Non-pigmented ciliary epithelial cell (primary cell): ENCODE measurements at regions not wholly inside any gene's neighbourhood (a gene's known extent, or its start where the extent isn't known, plus 50 kb on each side); places are given as distances from the start of the nearest gene placed in this dataset.

Experiments used
- DNase-seq: peaks from one replicate; pipeline ENCODE4 v3.0.0-alpha.2; 2010; ENCODE audit warnings: low read depth

DNA sequence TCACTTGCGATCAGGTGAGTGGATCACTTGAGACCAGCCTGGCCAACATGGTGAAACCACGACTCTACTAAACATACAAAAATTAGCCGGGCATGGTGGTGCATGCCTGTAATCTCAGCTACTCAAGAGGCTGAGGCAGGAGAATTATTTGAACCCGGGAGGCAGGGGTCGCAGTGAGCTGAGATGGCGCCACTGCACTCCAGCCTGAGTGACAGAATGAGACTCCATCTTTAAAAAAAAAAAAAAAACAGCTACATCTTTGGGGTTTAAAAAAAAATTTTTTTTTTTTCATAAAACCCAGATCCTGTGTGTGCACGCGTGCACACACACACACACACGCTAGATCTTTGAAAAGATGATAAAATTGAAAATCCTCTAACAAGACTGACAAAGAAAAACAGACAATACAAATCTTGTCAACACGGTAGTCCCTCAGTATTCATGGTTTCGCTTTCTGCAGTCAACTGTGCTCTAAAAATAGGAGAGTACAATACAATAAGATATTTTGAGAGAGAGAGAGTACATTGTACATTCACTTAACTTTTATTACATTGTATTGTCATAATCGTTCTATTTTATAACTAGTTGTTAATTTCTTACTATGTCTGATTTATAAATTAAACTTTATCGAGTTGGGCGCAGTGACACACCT lies 295.3 kb upstream of the RGS6 start:
- DNase-seq: no peak

DNA sequence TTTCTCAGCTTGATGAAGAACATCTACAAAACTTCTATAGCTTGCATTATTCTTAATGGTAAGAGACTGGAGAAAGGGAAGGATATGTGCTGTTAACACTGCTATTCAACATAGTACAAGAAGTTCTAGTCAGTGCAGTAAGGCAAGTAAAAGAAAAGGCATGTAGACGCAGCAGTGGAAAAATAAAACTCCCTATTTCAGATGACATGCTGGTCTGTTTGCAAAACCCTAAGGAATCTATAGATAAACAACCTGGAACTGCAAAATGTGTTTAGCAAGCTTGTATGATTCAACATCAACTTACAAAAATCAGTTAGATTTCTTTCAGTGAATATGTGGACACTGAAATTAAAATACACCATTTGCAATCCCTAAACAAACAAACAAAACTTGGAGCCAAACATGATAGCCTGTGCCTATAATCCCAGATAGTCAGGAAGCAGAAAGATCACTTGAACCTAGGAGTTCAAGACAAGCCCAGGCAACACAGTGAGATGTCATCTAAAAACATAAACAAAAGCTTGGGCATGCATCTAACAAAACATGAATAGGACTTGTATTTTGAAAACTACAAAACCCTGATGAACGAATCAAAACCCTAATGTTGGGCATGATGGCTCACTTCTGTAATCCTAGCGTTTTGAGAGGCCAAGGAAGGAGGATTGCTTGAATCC lies 293.6 kb upstream of the RGS6 start:
- no peak for DNase-seq

DNA sequence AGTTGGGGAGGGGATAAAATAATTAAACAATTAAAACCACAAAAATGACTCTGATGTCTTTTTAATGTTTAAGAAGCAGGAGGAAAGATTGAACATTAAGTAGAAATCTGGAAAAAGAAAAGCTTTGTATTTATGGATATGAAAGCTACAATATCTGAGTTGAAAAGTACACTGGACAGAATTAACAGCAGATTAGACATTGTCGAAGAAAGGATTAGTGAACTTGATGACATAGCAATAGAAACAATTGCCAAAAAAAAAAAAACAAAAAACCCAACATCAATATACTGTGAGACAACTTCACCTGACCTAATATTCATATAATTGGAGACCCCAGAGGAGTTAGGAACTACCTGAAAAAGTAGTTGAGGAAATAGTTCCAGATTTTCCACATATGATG lies 289.5 kb upstream of the RGS6 start:
- DNase-seq: no peak

DNA sequence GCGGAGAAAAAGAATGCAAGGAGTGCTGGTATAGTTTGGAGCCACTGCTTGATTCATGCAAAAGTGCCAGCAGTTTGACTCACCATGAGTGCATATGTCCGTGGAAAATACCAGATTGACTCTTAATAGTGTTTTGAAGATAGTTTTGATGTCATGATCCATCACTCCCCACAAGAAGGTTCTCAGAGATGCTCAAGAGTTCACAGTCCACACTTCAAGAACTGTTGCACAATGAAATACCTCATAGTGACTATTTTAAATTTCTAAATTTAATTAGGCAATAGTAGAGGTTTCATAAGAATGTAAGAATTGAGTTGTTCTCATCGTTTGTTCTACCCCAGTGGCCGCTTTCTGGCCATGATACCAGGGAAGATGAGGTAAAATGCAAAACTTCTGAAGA lies 286.6 kb upstream of the RGS6 start:
- no peak for DNase-seq

DNA sequence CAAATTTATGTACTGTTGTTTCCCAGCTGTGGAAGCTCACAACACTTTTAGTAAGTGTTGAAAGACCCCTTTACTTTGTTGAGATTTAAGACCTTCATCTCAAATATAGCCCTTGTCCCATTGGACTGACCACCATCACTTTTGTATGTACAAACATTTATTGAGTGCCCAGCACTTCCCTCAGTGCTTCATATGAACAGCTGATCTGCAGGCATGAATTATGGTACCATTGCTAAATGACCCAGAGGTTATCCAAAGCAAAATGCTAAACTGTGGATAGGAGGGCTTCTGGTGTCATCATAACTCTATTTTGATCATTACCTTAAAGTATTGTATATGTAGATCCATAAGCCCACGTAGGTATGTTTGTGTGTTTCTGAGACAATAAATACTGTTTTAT lies 285.7 kb upstream of the RGS6 start:
- DNase-seq: no peak

DNA sequence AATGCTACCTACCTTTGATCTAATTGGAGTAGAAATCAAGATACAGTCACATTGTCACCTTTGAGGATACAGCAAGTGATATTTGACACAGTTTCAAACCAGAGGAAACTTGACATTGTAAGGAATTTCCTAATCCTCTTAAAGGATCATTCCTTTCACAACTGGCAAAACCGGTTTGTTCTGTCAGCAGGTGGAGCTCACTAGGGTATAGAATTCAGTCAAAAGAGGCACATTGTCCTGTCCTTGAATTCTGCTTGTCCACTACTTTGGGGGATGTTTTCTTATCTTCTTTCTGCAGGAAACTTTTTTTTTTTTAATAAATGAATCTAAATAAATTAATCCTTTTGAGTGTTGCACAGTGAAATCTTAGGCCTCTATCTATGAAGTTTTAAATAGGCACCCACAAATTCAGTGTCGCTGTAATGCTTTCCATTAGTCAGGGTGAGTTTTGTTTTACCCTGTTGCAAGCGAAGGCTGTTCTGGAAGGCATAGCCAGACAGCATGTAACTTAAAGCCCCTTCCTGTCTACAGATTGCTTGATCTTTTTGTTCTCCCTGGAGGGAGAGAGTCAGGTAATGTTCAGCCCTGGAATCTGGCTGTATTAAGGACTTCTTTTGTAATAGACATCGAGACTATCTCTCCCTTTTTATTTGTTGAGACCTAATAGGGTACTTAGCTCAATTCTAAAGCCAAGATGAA lies 285.0 kb upstream of the RGS6 start:
- DNase-seq: no peak

DNA sequence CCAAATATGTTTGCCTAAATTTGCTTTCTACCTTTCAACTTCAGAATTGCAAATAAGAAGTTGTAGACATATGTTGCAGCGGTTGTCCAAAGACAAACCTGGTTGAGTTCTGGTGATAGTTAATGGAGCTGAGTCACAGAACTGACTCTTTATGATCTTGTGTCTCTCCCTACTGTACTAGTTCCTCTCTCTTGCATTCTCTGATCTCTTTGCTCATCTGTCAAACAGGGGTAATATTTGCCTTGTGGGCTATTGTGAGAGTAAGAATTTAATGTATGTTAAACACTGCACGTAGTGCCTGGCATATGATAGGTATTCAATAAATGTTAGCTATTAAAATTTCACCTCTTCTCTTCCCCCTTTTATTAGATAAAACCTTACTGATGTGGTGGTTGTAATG lies 283.5 kb upstream of the RGS6 start:
- DNase-seq: no peak

DNA sequence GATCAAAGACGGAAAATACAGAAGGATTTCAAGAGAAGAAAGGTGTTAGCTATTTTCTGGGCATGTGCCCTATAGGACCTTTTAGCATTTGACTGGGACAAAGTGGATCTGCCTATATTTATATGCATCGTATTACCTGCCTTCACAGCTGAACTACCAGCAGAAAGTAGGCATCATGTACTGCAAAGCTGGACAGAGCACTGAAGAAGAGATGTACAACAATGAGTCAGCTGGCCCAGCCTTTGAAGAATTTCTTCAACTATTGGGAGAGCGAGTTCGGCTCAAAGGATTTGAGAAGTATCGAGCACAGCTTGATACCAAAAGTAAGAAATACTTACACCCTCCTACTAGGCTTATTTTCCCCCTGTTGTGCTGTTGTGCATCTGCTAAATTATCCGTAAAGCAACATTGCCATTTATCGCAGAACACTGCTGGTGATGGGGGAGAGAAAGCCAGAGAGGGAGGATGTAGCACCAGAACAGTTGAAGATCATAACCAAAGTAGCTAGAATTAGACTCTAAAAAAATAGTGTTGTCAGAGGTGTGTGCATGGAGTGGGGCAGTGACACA lies 282.0 kb upstream of the RGS6 start:
- no peak for DNase-seq

DNA sequence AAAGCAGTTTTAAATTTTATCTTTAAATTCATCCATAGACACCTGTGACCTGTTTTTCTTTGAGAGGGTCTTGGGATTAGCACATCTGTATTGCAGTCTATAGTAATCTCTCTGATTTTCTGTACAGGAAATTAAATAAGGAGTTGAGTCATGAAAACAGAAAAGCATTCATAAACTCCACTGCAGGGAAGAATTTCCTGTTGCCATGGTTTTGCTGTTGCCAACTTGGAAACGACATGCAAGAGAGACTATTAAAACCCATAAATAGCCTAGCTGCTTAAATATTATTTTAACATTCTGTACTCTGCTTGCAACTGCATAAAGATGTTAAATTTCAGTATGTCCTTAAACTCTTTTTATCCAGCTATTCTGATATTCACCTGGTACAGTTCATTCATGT lies 281.0 kb upstream of the RGS6 start:
- no peak for DNase-seq

DNA sequence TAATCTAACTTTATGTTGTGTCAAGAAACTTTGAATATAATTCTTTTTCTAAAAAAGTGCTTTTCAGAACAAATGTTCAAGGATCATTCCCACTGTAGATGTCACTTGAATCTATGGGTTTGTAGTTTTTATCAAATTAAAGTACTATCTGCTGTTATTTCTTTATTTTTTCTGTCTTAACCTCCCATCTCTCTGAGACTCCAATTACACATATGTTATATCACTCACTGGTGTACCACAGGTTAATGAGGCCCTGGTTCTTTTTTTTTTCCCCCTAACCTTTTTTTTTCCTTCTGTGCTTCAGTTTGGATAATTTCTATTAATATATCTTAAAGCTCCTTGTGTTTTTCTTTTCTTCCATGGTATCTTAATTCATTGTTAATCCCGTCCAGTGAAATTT lies 279.9 kb upstream of the RGS6 start:
- DNase-seq: no peak

DNA sequence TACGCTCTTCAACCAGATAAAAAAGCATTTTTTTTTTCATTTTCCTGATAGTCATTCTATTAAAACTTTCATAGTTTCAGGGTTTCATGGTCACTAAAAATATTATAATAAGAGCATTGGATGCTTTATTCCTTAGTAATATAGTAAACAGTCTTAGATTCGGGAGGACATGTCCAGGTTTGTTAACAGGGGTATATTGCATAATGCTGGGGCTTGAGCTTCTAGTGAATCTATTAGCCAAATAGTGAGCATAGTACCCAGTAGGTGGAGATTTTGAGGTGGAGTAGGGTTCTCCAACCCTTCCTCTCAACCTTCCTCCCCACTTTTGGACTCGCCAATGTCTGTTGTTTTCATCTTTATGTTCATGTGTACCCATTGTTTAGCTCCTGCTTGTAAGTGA lies 277.4 kb upstream of the RGS6 start:
- no peak for DNase-seq

DNA sequence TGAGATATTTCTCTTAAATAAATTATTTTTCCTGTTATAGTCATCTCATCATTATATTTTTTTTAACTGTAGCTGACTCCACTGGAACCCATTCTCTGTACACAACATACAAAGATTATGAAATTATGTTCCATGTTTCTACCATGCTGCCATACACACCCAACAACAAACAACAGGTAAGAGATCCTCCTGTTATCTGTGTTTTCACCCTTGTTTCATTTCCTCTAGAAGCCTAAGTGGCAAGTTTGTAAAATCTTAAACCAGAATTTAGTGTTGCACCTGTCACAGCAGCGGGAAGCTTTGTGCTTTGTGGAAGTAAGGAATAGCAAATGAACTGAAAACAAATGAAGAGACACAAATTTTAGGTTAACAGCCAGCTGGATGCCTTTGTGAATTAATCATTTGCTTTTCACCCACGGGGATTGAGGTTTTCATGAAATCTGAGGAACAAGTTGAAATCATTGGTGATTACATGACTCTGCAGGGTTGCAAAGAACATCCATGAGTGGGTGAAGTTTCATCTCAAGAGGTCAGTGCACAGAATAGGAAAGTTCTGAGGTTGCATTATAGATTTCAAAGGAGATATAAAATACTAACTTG lies 273.9 kb upstream of the RGS6 start:
- no peak for DNase-seq

DNA sequence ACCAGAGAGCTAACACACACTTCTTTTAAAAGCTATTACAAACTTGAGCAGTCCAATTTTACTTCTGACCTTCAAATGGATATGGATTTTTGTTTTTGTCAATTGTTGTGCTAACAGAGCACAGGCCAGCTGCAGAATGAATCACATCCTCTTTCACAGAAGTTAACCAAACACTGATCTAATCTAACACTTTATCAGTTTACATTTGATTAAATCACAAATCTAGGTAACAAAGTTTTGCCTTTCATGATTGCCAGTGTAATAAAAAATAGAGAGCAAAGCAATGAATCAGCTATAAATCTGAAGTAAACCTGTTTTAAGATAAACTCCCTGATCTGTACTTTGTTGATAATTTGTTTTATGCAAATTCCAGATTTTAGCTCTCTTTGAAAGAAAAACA lies 273.1 kb upstream of the RGS6 start:
- DNase-seq: no peak

DNA sequence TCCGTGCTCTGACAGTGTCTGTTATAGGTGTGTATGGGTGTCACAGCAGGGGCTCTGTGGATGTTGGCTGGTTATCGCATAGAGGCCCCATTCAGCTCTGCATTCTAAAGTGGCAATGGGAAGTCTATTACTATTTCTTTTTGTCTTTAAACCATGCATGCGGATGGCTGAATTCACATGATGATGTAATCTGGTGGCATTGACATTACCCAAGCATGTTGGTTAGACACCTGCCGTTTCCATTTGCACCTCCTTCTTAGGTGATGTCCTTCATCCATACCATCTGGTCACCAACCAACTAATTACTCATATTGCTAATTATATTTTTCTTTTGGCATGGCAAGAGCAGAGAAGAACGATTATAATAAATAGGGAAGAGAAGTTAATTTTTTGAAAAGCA lies 270.8 kb upstream of the RGS6 start:
- DNase-seq: no peak

DNA sequence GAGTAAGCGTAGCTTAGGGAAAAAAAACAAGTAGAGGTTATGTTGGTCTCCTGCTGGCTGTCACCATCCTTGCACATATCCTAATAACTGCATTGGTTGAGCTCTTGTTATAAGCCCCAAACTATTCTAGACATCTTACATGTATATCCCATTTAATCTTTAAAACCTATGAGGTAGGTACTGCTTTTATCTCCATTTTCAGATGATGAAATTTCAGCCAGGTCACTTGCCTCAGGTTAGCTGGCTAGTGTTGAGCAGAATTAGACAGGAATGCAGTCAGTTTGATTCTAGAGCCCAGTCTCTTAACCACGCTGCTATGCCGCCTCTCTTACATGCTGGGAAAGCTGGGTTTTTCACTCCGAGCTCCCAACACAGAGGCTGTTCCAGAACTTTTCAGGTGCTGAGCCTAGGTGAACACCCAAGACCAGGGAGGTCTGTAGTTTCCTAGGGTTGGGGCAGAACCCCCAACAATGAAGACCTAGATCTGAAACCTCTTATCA lies 269.9 kb upstream of the RGS6 start:
- DNase-seq: no peak

DNA sequence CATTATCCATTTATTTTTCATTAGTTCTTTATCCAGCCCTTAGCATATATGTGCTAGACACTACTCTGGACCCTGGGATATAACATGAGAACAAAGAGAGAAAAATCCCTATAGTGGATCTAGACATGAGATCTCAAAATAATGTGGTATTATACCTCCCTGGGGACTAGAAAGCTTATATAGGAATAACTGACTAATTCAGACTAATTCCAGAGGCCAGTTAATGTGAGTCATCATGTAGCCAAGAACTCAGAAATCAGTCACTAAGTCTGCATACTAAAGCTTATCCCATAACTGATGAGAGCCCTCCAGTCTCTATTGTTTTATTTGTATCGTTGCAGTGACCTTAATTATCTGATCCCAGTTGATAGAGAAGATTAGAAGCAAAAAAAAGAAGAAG lies 267.1 kb upstream of the RGS6 start:
- DNase-seq: no peak

DNA sequence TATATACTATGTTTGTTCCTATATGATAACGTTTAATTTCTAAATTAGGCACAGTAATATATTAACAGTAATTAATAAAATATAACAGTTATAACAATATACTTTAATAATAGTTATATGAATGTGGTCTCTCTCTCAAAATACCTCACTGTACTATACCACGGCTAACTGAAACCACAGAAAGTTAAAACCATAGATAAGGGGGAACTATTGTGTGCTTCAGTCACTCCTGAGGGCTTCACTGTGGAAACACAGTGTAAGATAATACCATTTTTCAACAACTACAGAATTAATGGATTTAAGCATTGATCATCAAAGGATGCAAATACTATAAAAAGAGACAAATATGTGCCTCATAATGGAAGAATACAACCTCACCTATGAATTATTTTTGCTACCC lies 266.4 kb upstream of the RGS6 start:
- DNase-seq: no peak

DNA sequence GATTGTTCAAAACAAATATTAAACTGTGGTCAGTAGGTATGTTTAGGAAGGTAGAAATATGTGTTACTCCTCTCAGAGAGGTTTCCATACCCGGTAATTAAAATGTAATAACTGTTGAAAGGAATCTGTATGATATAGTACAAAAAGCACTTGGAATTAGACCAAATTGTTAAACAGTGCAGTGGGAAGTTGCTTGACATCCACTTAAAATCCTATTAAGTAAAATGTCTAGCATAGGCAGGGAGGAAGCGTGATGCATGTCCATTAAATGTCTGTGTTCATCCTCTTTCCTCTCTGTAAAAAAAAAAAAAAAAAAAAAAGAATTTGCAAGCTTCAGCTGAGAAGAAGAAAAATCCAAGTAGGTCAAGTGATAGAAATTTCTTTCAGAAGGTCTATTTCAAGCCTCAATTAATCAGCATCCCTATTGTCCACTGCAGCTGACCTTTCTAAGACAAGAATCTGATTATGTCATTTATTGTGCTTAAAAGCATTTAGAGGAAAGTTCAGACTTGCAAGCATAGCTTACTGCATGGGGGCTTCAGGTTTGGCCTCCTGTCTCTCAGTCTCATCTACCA lies 265.6 kb upstream of the RGS6 start:
- DNase-seq: no peak

DNA sequence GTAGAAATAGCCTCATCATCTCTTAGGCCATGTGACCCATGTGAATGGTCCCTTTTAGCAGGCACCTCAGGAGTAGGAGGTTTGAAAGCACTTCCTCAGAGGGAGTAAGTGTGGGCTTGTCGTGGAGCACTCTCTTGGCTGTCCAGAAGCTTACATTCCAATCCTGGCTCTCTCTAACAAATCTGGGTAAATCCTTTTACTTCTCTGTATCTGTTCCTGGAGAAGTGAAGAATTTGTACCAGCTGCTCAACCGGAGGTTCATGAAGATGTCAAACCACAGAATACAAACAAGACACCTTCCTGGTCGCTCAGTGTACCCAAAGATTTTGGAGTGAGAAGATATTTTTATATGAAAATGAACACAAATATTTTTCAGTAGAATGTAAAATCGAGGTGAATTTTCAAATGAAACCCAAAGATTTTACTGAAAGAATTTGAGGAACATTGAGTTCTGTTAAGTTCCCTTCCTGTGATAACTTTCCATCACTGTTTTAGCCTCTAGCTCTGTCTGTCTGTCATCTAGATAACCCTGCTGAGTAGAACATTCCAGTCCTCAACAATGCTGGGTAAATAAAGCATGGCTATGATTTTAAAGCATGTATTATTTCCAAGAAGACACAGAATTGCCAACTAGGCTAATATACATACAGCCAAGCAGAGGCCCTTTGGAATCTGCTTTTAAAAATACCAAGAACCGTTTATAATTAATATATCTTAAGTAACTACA lies 263.9 kb upstream of the RGS6 start:
- no peak for DNase-seq

DNA sequence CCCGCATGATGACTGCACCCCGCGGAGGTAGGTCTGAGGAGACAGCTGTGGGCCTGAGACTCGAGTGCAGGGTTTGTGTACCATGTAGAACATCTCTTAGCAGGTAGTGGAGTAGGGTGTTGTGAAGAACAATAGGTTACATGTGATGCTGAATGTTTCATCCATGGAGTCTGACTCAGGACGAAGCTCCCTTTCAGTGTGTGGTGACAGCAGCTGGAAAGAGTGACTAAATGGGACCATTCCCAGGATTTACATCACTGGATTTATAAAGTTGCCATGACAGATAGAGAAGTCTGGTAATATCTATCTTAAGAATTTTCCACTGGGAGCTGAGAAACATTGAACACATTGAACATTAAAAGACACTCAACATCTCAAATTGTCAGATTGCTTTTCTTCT lies 259.6 kb upstream of the RGS6 start:
- DNase-seq: no peak

DNA sequence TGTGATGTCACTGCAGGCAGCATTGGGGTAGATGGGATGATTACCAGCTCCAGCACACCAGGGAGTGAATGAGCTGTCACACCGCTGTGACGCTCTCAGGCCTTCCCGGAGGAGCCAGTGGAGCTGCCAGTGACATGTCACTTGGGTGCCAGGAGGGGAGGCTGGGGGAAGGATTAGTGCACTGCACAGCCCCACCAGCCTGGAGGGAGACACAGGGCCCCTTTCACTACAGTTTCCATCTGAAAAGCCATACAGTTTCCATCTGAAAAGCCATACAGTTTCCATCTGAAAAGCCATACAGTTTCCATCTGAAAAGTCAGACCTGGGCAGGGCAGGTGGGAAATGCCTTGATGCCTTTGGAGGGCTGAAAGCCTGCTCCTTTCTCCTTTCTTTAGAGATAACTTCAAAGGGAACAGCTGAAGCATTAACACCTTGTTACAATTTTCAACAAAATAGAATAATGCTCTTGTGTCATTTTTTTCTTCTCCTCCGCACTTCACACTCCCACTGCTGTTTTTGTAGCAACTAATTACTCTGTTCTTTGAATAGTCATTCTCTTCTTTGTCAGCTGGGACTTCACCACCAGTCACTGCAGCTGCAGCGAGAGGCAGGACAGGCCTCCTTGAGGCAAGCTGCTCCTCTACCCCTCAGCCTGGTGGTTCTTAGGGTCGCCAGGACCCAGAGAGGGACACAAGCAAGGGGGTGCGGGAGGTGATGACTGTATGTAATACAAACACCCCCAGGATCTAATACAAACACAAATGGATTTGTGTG lies 256.9 kb upstream of the RGS6 start:
- DNase-seq: no peak
